LNCaP clone FGC (cell line): ENCODE measurements at regions not wholly inside any gene's neighbourhood (a gene's known extent, or its start where the extent isn't known, plus 50 kb on each side); places are given as distances from the start of the nearest gene placed in this dataset.

Source experiments
- DNase-seq: peaks from one replicate; pipeline ENCODE4 v3.0.0-alpha.2; 2011; ENCODE audit warnings: low read depth
- H3K4me3 ChIP-seq: 2 replicates; pipeline ENCODE4 v1.5.1; 2011; ENCODE audit warnings: mild to moderate bottlenecking, low read depth, low read length, control low read depth
- CTCF ChIP-seq: IDR thresholded peaks from 2 replicates; pipeline ENCODE4 v1.5.1; 2012; ENCODE audit warnings: mild to moderate bottlenecking; ENCODE audit not compliant: control insufficient read depth, insufficient read depth; ENCODE audit errors: extremely low read depth

GRCh38 chr10:130257897-130258296, 121.7 kb downstream of the GLRX3 start:
- no peak overlapping the region for H3K4me3 ChIP-seq
- TF ChIP-seq CTCF = no peak
- no peak for DNase-seq

DNA sequence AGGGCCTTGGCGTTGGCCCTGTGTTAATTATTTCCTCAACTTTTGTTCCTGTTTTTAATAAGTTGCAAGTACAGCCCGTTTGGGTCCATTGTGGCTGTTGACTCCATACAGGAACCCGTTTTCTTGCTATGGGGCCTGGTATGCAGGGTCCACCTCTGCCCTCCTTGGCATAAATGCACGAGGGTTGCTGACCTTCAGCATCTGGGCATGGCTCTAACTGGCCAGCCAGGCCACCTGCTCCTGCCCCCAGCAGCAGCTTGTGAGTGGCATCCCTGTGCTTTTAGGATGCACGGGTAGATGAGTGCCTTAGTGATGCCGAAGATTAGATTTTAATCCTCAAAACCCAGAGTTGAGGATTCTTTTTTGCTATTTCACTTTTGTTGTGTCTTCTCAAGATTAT, 123.2 kb downstream of the GLRX3 start:
- TF ChIP-seq CTCF = no peak
- no peak overlapping the region for H3K4me3 ChIP-seq
- no peak for DNase-seq

- no peak overlapping the region for H3K4me3 ChIP-seq
- TF ChIP-seq CTCF = no peak
- DNase-seq = no peak
Observed at GRCh38 chr10:130261306-130261705, 125.1 kb downstream of the GLRX3 start.

GRCh38 chr10:130261766-130262165, 125.6 kb downstream of the GLRX3 start:
- H3K4me3 ChIP-seq = no peak overlapping the region
- TF ChIP-seq CTCF = no peak
- DNase-seq = no peak

GRCh38 chr10:130263289-130263688, 127.1 kb downstream of the GLRX3 start:
- no peak for DNase-seq
- TF ChIP-seq CTCF = no peak
- no peak overlapping the region for H3K4me3 ChIP-seq

- TF ChIP-seq CTCF = no peak
- H3K4me3 ChIP-seq = no peak overlapping the region
- no peak for DNase-seq
Observed at GRCh38 chr10:130265542-130265941, 129.4 kb downstream of the GLRX3 start.

- no peak for DNase-seq
- no peak for TF ChIP-seq CTCF
- no peak overlapping the region for H3K4me3 ChIP-seq
Observed at GRCh38 chr10:130282492-130283218, 146.5 kb downstream of the GLRX3 start.
